ENCODE measurements at regions not wholly inside any gene's neighbourhood (a gene's known extent, or its start where the extent isn't known, plus 50 kb on each side); places are given as distances from the start of the nearest gene placed in this dataset.

DNA sequence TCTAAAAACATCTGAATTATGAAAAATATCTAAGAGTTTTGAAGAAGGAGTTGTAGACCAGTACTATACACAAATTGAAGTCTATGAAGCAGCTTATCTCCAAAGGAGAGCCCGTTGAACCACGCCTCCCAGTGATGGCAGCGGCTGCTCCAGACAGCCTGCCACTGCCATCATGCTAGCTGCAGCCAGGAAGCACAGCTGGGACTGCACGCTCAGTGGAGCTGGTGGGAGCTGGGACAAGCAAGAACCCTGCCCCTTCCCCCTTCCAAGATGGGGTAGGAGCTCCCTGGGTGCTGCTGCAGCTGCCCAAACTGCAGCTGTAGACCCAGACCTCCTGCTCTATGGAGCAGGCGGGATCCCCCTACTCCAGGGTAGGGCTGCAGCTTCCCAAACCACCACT, 124.7 kb upstream of the SPATS2L start:
- FAIRE-seq (no peak), DNase-seq (ENCODE audit: low read depth) (no peak)
- no peaks in the 10 kb centered on the region for H3K9me3 ChIP-seq (ENCODE audit: insufficient read depth, low read depth, low read length)
- H3K4me3 ChIP-seq (ENCODE audit: insufficient read depth, low read depth, low read length) = no peak overlapping the region
- no peaks in the 10 kb centered on the region for H3K79me2 ChIP-seq (ENCODE audit: insufficient read depth, low read length)
- TF ChIP-seq, protein P1, sequence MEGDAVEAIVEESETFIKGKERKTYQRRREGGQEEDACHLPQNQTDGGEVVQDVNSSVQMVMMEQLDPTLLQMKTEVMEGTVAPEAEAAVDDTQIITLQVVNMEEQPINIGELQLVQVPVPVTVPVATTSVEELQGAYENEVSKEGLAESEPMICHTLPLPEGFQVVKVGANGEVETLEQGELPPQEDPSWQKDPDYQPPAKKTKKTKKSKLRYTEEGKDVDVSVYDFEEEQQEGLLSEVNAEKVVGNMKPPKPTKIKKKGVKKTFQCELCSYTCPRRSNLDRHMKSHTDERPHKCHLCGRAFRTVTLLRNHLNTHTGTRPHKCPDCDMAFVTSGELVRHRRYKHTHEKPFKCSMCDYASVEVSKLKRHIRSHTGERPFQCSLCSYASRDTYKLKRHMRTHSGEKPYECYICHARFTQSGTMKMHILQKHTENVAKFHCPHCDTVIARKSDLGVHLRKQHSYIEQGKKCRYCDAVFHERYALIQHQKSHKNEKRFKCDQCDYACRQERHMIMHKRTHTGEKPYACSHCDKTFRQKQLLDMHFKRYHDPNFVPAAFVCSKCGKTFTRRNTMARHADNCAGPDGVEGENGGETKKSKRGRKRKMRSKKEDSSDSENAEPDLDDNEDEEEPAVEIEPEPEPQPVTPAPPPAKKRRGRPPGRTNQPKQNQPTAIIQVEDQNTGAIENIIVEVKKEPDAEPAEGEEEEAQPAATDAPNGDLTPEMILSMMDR (IDR thresholded peaks at IDR 0.05; ENCODE audit: insufficient read depth, low read depth, low read length) = no peak
- TF ChIP-seq EZH2 (IDR thresholded peaks at IDR 0.05; ENCODE audit: insufficient read depth, low read length) = no peak
- H3K4me3 Mint-ChIP-seq (ENCODE audit: unreplicated experiment) = no peak overlapping the region
- H3K4me1 Mint-ChIP-seq (ENCODE audit: low read depth, unreplicated experiment) = peaks cover 33% of the 10 kb centered on the region
- H4K20me1 ChIP-seq (ENCODE audit: insufficient read depth, low read length) = no peaks in the 10 kb centered on the region
- peaks cover 1% of the 10 kb centered on the region for H3K27me3 Mint-ChIP-seq (ENCODE audit: low read depth, unreplicated experiment)
- H3K27me3 ChIP-seq (ENCODE audit: insufficient read depth, low read length) = peaks cover 6% of the 10 kb centered on the region
- no peaks in the 10 kb centered on the region for H3K9me3 Mint-ChIP-seq (ENCODE audit: unreplicated experiment)
- no peak overlapping the region for H3K9ac ChIP-seq (ENCODE audit: low read length)
- H3K4me1 ChIP-seq (ENCODE audit: insufficient read depth, low read length) = peaks cover 10% of the 10 kb centered on the region
- H3K27ac ChIP-seq (ENCODE audit: low read depth, low read length) = no peak overlapping the region
- H3K36me3 Mint-ChIP-seq (ENCODE audit: low read depth, unreplicated experiment) = peaks cover 2% of the 10 kb centered on the region
- no peak overlapping the region for H3K4me2 ChIP-seq (ENCODE audit: low read length)
- no peaks in the 10 kb centered on the region for H3K36me3 ChIP-seq (ENCODE audit: insufficient read depth, low read length)
- H3K27ac Mint-ChIP-seq (ENCODE audit: unreplicated experiment) = no peak overlapping the region
- no peak overlapping the region for H2AFZ ChIP-seq (ENCODE audit: low read depth, low read length)

DNA sequence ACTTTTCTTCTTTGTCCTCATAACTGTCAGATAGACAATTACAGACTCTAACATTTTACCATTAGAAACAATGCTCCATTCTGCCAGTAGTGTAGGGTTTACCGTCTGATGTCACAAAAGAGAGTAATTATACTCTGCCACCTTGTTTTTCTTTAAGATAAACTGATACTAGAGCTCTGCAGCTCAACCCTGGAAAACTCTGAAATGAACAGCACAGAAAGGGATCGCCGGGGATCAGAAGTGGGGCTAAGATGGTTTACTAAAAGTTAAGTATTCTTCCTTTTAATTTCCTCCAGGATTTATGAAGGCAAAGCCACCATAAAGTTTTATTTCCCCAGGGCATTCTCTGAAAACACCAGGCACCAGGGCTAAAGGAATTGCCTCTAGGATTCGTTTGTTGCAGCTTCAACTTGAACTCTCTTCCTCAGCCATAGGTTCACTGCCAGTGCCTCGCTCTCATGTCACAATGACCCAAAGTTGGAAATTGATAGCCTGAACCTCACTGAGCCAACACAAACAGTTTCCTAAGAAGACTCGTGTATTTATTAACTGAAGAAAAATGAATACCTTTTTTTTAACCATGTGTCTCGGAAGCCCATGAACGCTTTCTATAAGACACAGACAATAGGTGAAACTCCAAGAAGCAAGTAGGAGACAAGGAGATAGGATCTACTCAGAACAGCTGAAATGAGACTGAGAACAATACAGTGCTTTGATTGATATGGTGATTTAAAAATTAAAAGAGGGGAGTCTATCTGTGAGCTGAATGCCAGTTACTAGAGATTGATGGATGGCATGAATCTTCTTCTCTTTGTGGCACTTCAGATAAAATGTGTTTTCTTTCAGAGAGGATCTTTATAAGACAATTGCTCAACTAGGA, 121.5 kb upstream of the SPATS2L start:
- no peak overlapping the region for H3K4me3 Mint-ChIP-seq (ENCODE audit: unreplicated experiment)
- H3K27ac Mint-ChIP-seq (ENCODE audit: unreplicated experiment) = peak overlapping the region; percentile 35

More for the DNA sequence above, 121.5 kb upstream of the SPATS2L start:
- no peaks in the 10 kb centered on the region for H4K20me1 ChIP-seq (ENCODE audit: insufficient read depth, low read length)
- peaks cover 1% of the 10 kb centered on the region for H3K27me3 Mint-ChIP-seq (ENCODE audit: low read depth, unreplicated experiment)
- no peak overlapping the region for H3K9ac ChIP-seq (ENCODE audit: low read length)
- H3K4me3 ChIP-seq (ENCODE audit: insufficient read depth, low read depth, low read length) = no peak overlapping the region
- no peaks in the 10 kb centered on the region for H3K4me1 ChIP-seq (ENCODE audit: insufficient read depth, low read length)
- H3K36me3 ChIP-seq (ENCODE audit: insufficient read depth, low read length) = no peaks in the 10 kb centered on the region
- FAIRE-seq (no peak), DNase-seq (ENCODE audit: low read depth) (no peak)
- peaks cover 4% of the 10 kb centered on the region for H3K27me3 ChIP-seq (ENCODE audit: insufficient read depth, low read length)
- H3K36me3 Mint-ChIP-seq (ENCODE audit: low read depth, unreplicated experiment) = peaks cover 2% of the 10 kb centered on the region
- no peak overlapping the region for H3K4me2 ChIP-seq (ENCODE audit: low read length)
- H3K27ac ChIP-seq (ENCODE audit: low read depth, low read length) = no peak overlapping the region
- peaks cover 18% of the 10 kb centered on the region for H3K4me1 Mint-ChIP-seq (ENCODE audit: low read depth, unreplicated experiment)
- no peaks in the 10 kb centered on the region for H3K9me3 Mint-ChIP-seq (ENCODE audit: unreplicated experiment)
- TF ChIP-seq, protein P1 (IDR thresholded peaks at IDR 0.05; ENCODE audit: insufficient read depth, low read depth, low read length) = no peak
- TF ChIP-seq EZH2 (IDR thresholded peaks at IDR 0.05; ENCODE audit: insufficient read depth, low read length) = no peak
- no peak overlapping the region for H2AFZ ChIP-seq (ENCODE audit: low read depth, low read length)
- no peaks in the 10 kb centered on the region for H3K9me3 ChIP-seq (ENCODE audit: insufficient read depth, low read depth, low read length)
- H3K79me2 ChIP-seq (ENCODE audit: insufficient read depth, low read length) = no peaks in the 10 kb centered on the region

Data from astrocyte (in vitro differentiated cells and primary cell).